DOHH2 (cell line): ENCODE measurements at regions not wholly inside any gene's neighbourhood (a gene's known extent, or its start where the extent isn't known, plus 50 kb on each side); places are given as distances from the start of the nearest gene placed in this dataset.

Experiments
- H3F3A ChIP-seq: fragments of 200-600 bp; sonication (generic), shearing (Covaris generic); 2 replicates; pipeline ENCODE4 v1.6.0; 2016; ENCODE audit warnings: antibody characterized with exemption, mild to moderate bottlenecking; ENCODE audit not compliant: control insufficient read depth, insufficient read depth
- H3K27ac ChIP-seq: fragments of 200-600 bp; sonication (generic); 2 replicates; pipeline ENCODE4 v1.5.1; 2014; ENCODE audit warnings: low read depth, mild to moderate bottlenecking, low read length, moderate library complexity
- H3K27me3 ChIP-seq: fragments of 200-600 bp; sonication (generic); 2 replicates; pipeline ENCODE4 v1.6.1; 2014; ENCODE audit warnings: mild to moderate bottlenecking, low read length, mixed read lengths; ENCODE audit not compliant: control insufficient read depth
- H3K36me3 ChIP-seq: fragments of 200-600 bp; sonication (generic); 2 replicates; pipeline ENCODE4 v1.6.1; 2014; ENCODE audit warnings: mild to moderate bottlenecking, low read length, moderate library complexity, mixed read lengths; ENCODE audit not compliant: control insufficient read depth
- H3K4me1 ChIP-seq: fragments of 200-600 bp; sonication (generic); 2 replicates; pipeline ENCODE4 v1.6.1; 2014; ENCODE audit warnings: mild to moderate bottlenecking, low read length, mixed read lengths; ENCODE audit not compliant: control insufficient read depth
- H3K4me2 ChIP-seq: fragments of 200-600 bp; sonication (generic); 2 replicates; pipeline ENCODE4 v1.6.0; 2014; ENCODE audit warnings: mild to moderate bottlenecking, low read length, moderate library complexity
- H3K4me3 ChIP-seq: fragments of 200-600 bp; sonication (generic); 2 replicates; pipeline ENCODE4 v1.5.1; 2014; ENCODE audit warnings: mild to moderate bottlenecking, low read length, mixed read lengths
- H3K79me2 ChIP-seq: fragments of 200-600 bp; sonication (generic); 2 replicates; pipeline ENCODE4 v1.6.1; 2014; ENCODE audit warnings: mild to moderate bottlenecking, low read length, mixed read lengths; ENCODE audit not compliant: control insufficient read depth
- H3K9me2 ChIP-seq: fragments of 200-600 bp; sonication (generic); replicated peaks from 2 replicates; pipeline ENCODE4 v1.6.1; 2014; ENCODE audit warnings: mild to moderate bottlenecking, low read length, mixed read lengths; ENCODE audit not compliant: control insufficient read depth
- H3K9me3 ChIP-seq: fragments of 200-600 bp; sonication (generic); 2 replicates; pipeline ENCODE4 v1.6.1; 2014; ENCODE audit warnings: antibody characterized with exemption, low read length, mixed read lengths; ENCODE audit not compliant: control insufficient read depth, insufficient read depth
- H4K20me1 ChIP-seq: fragments of 200-600 bp; sonication (generic); 2 replicates; pipeline ENCODE4 v1.6.0; 2014; ENCODE audit warnings: low read depth, mild to moderate bottlenecking, antibody characterized with exemption, low read length, moderate library complexity; ENCODE audit not compliant: control insufficient read depth, insufficient read depth
- CTCF ChIP-seq: fragments of 200-600 bp; sonication (generic); IDR thresholded peaks from one replicate; pipeline ENCODE4 v1.5.1; 2014; ENCODE audit warnings: antibody characterized with exemption, mild to moderate bottlenecking, low read depth, low read length; ENCODE audit not compliant: poor library complexity, severe bottlenecking
- EZH2phosphoT487 ChIP-seq: fragments of 200-600 bp; sonication (generic); IDR thresholded peaks from 2 replicates; pipeline ENCODE4 v1.6.1; 2017; ENCODE audit warnings: borderline replicate concordance, mild to moderate bottlenecking, antibody characterized with exemption, low read length, moderate library complexity, mixed read lengths

DNA sequence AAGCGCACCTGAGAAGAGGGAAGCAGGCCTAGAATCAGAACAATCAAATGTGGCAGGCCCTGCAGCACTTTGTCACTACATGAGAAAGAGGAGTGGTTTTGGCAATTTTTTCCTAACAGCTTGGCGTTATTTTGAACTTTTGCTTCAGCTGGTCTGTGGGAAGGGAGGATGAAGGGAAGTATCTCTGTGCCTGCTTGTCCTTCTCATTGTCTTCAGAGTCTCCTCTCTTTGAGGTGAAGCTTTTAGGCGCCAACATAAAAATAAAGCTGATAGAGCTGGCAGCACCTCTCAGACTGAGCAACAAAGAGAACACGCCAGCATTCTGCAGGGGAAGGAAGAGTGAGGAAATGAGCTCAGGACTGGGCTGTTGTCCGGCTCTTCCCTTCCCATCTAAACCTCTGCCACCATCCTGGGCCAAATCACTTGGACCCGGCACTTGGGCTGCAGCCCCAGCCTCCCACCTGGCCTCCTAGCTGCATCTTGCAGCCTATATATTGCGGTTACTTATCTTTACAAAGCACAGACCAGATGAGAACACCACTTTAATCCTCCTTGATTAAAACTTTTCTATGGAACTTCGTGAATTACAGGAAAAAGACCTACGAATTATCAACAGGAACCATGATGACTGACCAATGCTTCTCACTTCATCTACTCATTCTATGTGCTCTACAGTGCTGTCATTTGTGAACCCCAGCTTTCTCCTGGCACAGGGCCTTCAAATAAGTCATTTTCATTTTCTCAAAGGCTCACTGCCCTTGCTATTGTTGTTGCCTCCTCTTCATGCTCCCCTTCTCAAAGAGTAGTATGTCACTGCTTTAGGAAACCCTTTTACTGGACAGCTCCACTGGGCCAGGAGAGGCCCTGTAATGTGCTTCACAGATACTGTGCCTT, 476.4 kb upstream of the HS3ST1 start:
- no peak overlapping the region for H3K4me3 ChIP-seq
- no peaks in the 10 kb centered on the region for H3K36me3 ChIP-seq
- no peaks in the 10 kb centered on the region for H3K27me3 ChIP-seq
- H3K4me2 ChIP-seq, result no peak overlapping the region
- H3K9me3 ChIP-seq, result no peaks in the 10 kb centered on the region
- no peaks in the 10 kb centered on the region for H3K79me2 ChIP-seq
- H4K20me1 ChIP-seq, result no peaks in the 10 kb centered on the region
- no peaks in the 10 kb centered on the region for H3F3A ChIP-seq
- no peaks in the 10 kb centered on the region for H3K9me2 ChIP-seq
- no peaks in the 10 kb centered on the region for H3K4me1 ChIP-seq
- H3K27ac ChIP-seq, result no peak overlapping the region
- TF ChIP-seq CTCF, result no peak
- TF ChIP-seq EZH2phosphoT487, result no peak

- H3K27me3 ChIP-seq, result no peaks in the 10 kb centered on the region
- no peaks in the 10 kb centered on the region for H4K20me1 ChIP-seq
- no peaks in the 10 kb centered on the region for H3F3A ChIP-seq
- H3K4me3 ChIP-seq, result no peak overlapping the region
- no peak overlapping the region for H3K27ac ChIP-seq
- H3K9me3 ChIP-seq, result peaks cover under 1% of the 10 kb centered on the region; the same call in 1 of the 2 replicates
- no peaks in the 10 kb centered on the region for H3K79me2 ChIP-seq
- no peaks in the 10 kb centered on the region for H3K4me1 ChIP-seq
- no peak overlapping the region for H3K4me2 ChIP-seq
- TF ChIP-seq EZH2phosphoT487, result no peak
- no peak for TF ChIP-seq CTCF
- no peaks in the 10 kb centered on the region for H3K36me3 ChIP-seq
- no peaks in the 10 kb centered on the region for H3K9me2 ChIP-seq
These were observed 475.4 kb upstream of the HS3ST1 start for GRCh38 chr4:11904117-11904535.

- Histone ChIP-seq H3F3A (no peaks in the 10 kb centered on the region), H3K4me1 (no peaks in the 10 kb centered on the region), H3K9me3 (peaks cover 4% of the 10 kb centered on the region; the same call in 1 of the 2 replicates), H3K4me3 (no peak overlapping the region), H3K4me2 (no peak overlapping the region), H3K27me3 (no peaks in the 10 kb centered on the region), H3K27ac (no peak overlapping the region), H3K9me2 (no peaks in the 10 kb centered on the region), H3K79me2 (no peaks in the 10 kb centered on the region), H3K36me3 (no peaks in the 10 kb centered on the region), H4K20me1 (no peaks in the 10 kb centered on the region)
- TF ChIP-seq EZH2phosphoT487 (no peak), CTCF (no peak)
These were observed 472.4 kb upstream of the HS3ST1 start for GRCh38 chr4:11901089-11901488.
